ENCODE measurements at regions not wholly inside any gene's neighbourhood (a gene's known extent, or its start where the extent isn't known, plus 50 kb on each side); places are given as distances from the start of the nearest gene placed in this dataset.
A peak's percentile ranks its signal among the peaks of the same experiment; 100 is the strongest.

DNA sequence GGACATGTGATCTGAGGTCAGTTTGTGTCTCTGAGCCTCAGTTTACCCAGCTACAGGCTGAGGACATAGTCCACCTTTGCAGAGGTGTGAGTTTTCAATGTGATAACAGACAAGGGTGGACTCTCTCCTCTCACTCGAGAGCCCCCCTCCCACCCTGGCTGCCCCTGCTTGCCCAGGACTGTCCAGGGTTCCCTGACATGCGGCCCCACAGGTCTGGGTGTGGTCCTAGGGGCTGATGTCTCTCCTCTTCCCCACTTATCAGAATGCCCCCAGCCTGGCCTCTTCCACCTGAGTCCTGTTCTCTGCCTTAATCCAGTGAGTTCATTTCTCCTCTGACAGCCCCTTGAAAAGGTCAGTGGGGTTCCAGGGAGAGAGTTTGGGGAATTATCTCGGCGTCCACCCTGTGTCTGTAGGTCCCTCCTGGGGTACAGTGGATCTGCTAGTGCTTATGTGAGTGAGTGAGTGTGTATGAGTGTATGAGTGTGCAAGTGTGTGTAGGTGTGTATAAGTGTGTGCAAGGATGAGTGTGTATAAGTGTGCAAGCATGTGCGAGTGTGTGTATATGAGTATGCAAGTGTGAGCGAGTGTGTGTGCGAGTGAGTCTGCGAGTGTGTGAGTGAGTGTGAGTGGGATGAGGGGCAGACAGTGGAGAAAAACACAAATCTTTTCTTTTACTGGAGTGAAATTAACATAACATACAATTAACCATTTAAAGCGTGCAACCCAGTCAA is 175.0 kb downstream of the IRF8 start:
- H3K4me3 ChIP-seq (ENCODE audit: low read depth, poor library complexity, severe bottlenecking), result no peak overlapping the region
- peak in 1 of 2 donors; percentile 70 for DNase-seq (ENCODE audit: low spot score in 2 of 2)
- intact Hi-C loops (cut with DNase I; ENCODE audit: low total_unique reads), result loop anchor here (5.0 kb wide), 1 partner anchor 443 kb away; no protein-coding TSS in a partner anchor
- TF ChIP-seq, protein P1, sequence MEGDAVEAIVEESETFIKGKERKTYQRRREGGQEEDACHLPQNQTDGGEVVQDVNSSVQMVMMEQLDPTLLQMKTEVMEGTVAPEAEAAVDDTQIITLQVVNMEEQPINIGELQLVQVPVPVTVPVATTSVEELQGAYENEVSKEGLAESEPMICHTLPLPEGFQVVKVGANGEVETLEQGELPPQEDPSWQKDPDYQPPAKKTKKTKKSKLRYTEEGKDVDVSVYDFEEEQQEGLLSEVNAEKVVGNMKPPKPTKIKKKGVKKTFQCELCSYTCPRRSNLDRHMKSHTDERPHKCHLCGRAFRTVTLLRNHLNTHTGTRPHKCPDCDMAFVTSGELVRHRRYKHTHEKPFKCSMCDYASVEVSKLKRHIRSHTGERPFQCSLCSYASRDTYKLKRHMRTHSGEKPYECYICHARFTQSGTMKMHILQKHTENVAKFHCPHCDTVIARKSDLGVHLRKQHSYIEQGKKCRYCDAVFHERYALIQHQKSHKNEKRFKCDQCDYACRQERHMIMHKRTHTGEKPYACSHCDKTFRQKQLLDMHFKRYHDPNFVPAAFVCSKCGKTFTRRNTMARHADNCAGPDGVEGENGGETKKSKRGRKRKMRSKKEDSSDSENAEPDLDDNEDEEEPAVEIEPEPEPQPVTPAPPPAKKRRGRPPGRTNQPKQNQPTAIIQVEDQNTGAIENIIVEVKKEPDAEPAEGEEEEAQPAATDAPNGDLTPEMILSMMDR (IDR thresholded peaks at IDR 0.05), result no peak
- TF ChIP-seq POLR2A (IDR thresholded peaks at IDR 0.05), result no peak
- 79 to 83% methylated on average over 9 of the region's 9 CpGs for WGBS, 2 donors

DNA sequence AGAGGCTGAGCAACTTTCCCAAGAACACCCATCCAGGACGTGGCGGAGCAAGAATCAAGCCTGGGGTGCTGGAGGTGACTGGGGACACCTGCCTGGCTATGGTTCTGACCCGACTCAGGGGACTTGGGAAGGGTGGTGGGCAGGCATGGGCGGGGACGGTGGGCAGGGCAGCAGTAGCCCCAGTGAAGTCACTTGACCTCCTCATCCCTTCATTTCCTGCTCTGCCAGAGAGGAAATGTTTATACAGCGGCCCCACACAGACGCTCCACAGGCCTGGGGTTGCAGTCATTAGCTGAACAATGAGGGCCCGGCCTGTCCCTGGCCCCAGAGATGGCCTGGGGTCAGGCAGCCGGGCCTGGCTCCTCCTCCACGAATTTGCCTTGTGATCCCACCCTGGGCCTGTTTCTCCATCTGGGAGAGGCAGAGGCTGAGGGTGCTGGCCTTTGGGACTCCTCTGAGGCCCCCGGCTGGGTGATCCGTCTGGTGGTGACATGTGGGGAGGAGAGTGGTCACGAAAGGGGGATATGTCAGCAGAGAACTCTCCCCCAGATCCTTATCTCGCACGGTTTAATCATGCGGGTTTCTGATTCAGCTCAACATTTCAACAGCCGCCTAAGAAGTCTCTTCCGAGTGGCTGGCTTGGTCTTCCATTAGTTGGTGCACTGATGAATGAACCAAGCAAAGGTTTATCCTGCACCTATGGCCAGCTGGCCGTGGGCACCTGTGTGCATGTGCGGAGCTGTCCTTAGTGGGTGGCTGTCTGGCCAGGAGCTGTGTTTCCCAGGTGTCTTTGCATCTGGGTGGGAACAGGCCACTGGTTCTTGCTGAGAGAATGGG is 175.9 kb downstream of the IRF8 start:
- peak in 1 of 2 donors; percentile 82 for DNase-seq (ENCODE audit: low spot score in 2 of 2)
- TF ChIP-seq, protein P1 (IDR thresholded peaks at IDR 0.05), result no peak
- TF ChIP-seq POLR2A (IDR thresholded peaks at IDR 0.05), result no peak
- 54 to 56% methylated on average over 20 of the region's 20 CpGs for WGBS, 2 donors
- intact Hi-C loops (cut with DNase I; ENCODE audit: low total_unique reads), result loop anchor here (5.0 kb wide), 1 partner anchor 442 kb away; no protein-coding TSS in a partner anchor
- H3K4me3 ChIP-seq (ENCODE audit: low read depth, poor library complexity, severe bottlenecking), result no peak overlapping the region

DNA sequence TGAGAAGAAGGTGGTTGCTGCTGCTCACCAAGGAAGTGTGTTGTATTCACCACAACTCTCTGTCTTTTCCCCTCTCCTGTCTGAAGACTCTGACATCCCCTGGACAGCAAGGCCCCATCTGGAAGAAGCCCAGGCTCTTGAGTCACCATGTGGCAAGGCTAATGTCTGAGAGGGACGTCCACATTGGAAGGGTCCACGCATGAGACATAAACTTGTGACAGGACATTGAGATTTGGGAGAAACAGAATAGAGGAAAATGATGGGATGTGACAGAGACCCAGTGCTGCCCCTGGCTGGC is 176.5 kb downstream of the IRF8 start:
- 82 to 88% methylated on average over 2 of the region's 2 CpGs for WGBS, 2 donors
- no peak overlapping the region for H3K4me3 ChIP-seq (ENCODE audit: low read depth, poor library complexity, severe bottlenecking)
- intact Hi-C loops (cut with DNase I; ENCODE audit: low total_unique reads), result no loop called here
- TF ChIP-seq, protein P1 (IDR thresholded peaks at IDR 0.05), result no peak
- no peak for TF ChIP-seq POLR2A (IDR thresholded peaks at IDR 0.05)
- DNase-seq (ENCODE audit: low spot score in 2 of 2), result no peak

DNA sequence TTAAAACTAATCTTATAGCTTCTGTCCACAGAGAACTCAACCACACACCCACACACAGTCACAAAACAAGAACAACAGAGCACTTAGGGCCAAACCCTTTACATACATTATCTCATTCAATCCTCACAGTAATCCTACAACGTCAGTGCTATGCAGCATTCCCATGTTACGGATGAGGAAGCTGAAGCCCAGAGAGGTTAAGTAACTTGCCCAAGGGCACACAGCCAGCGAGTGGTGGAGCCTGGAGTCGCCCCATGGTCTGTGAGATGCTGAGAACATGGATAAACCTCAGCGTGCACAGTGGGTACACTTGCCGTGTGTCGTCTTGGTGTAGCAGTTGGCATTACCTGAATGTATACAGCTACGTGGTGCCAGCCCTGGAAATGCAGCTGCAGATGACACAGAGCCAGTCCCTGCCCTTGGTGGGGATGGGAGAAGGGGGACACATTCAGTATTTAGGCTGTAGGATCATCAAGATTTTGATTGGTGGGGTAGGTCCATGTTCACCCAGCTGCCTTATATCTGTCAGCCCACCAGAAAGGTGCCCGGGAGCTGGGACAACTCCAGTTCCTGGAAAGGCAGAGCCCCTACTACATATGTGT is 177.0 kb downstream of the IRF8 start:
- TF ChIP-seq, protein P1 (IDR thresholded peaks at IDR 0.05), result no peak
- TF ChIP-seq POLR2A (IDR thresholded peaks at IDR 0.05), result no peak
- WGBS, 2 donors, result 84 to 87% methylated on average over 9 of the region's 9 CpGs
- DNase-seq (ENCODE audit: low spot score in 2 of 2), result peak in 1 of 2 donors; percentile 48
- intact Hi-C loops (cut with DNase I; ENCODE audit: low total_unique reads), result no loop called here
- no peak overlapping the region for H3K4me3 ChIP-seq (ENCODE audit: low read depth, poor library complexity, severe bottlenecking)

DNA sequence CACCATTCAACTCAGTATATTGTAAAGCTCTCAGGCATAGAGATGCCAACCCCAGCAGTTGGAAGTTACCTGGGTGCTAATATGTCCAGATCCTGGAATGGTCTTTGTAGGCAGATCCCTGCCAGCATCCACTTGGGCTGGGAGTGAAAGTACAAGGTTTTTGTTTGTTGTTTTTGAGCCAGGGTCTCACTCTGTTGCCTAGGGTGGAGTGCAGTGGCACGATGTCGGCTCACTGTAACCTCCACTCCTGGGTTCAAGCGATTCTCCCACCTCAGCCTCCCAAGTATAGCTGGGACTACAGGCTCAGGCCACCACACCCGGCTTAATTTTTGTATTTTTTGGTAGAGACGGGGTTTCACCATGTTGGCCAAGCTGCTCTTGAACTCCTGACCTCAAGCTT is 177.6 kb downstream of the IRF8 start:
- WGBS, 2 donors, result 85 to 92% methylated on average over 5 of the region's 5 CpGs
- intact Hi-C loops (cut with DNase I; ENCODE audit: low total_unique reads), result no loop called here
- H3K4me3 ChIP-seq (ENCODE audit: low read depth, poor library complexity, severe bottlenecking), result no peak overlapping the region
- peak in 1 of 2 donors; percentile 53 for DNase-seq (ENCODE audit: low spot score in 2 of 2)
- no peak for TF ChIP-seq POLR2A (IDR thresholded peaks at IDR 0.05)
- TF ChIP-seq, protein P1 (IDR thresholded peaks at IDR 0.05), result no peak

All from lower leg skin (tissue), 4 donors.